DMS114 treated with DMSO at 0.1 percent for 48 hours (cell line): ENCODE measurements at regions not wholly inside any gene's neighbourhood (a gene's known extent, or its start where the extent isn't known, plus 50 kb on each side); places are given as distances from the start of the nearest gene placed in this dataset.
"Not testable (repeated sequence)": the region's sequence is repeated elsewhere in the genome, so short reads cannot be mapped to it uniquely, and the experiment has no call there.

Source experiments
- DNase-seq: peaks from one replicate; lab custom pipeline; 2025; ENCODE audit not compliant: unreplicated experiment; lab: John Stamatoyannopoulos, UW

- DNase-seq: no peak
Observed at GRCh38 chr11:23924226-23924625, 572.6 kb upstream of the LUZP2 start.

- no peak for DNase-seq
Observed at GRCh38 chr11:23931443-23931842, 565.4 kb upstream of the LUZP2 start.

- DNase-seq: no peak
Observed at GRCh38 chr11:23932485-23932898, 564.4 kb upstream of the LUZP2 start.

- no peak for DNase-seq
Observed at GRCh38 chr11:23933721-23934120, 563.1 kb upstream of the LUZP2 start.

GRCh38 chr11:23934671-23935270, 562.1 kb upstream of the LUZP2 start:
- DNase-seq: not testable (repeated sequence)

GRCh38 chr11:23942117-23942815, 554.6 kb upstream of the LUZP2 start:
- DNase-seq: not testable (repeated sequence)

- DNase-seq: no peak
Observed at GRCh38 chr11:23944923-23945322, 551.9 kb upstream of the LUZP2 start.

- no peak for DNase-seq
Observed at GRCh38 chr11:23947883-23948282, 549.0 kb upstream of the LUZP2 start.

- DNase-seq: no peak
Observed at GRCh38 chr11:23948851-23949250, 548.0 kb upstream of the LUZP2 start.

- no peak for DNase-seq
Observed at GRCh38 chr11:23953951-23954710, 542.7 kb upstream of the LUZP2 start.

- DNase-seq: no peak
Observed at GRCh38 chr11:23954730-23955129, 542.1 kb upstream of the LUZP2 start.

- no peak for DNase-seq
Observed at GRCh38 chr11:23956586-23956985, 540.3 kb upstream of the LUZP2 start.

- no peak for DNase-seq
Observed at GRCh38 chr11:23957314-23957713, 539.5 kb upstream of the LUZP2 start.

- no peak for DNase-seq
Observed at GRCh38 chr11:23959462-23959861, 537.4 kb upstream of the LUZP2 start.

- no peak for DNase-seq
Observed at GRCh38 chr11:23961503-23962338, 535.1 kb upstream of the LUZP2 start.

- no peak for DNase-seq
Observed at GRCh38 chr11:23973244-23973643, 523.6 kb upstream of the LUZP2 start.

GRCh38 chr11:23974051-23974450, 522.8 kb upstream of the LUZP2 start:
- DNase-seq: no peak

- no peak for DNase-seq
Observed at GRCh38 chr11:23974601-23975000, 522.3 kb upstream of the LUZP2 start.

GRCh38 chr11:23976426-23976825, 520.4 kb upstream of the LUZP2 start:
- DNase-seq: no peak

- no peak for DNase-seq
Observed at GRCh38 chr11:23976841-23977271, 520.0 kb upstream of the LUZP2 start.

- DNase-seq: no peak
Observed at GRCh38 chr11:23988381-23989006, 508.4 kb upstream of the LUZP2 start.
